ENCODE measurements at regions not wholly inside any gene's neighbourhood (a gene's known extent, or its start where the extent isn't known, plus 50 kb on each side); places are given as distances from the start of the nearest gene placed in this dataset.

DNA sequence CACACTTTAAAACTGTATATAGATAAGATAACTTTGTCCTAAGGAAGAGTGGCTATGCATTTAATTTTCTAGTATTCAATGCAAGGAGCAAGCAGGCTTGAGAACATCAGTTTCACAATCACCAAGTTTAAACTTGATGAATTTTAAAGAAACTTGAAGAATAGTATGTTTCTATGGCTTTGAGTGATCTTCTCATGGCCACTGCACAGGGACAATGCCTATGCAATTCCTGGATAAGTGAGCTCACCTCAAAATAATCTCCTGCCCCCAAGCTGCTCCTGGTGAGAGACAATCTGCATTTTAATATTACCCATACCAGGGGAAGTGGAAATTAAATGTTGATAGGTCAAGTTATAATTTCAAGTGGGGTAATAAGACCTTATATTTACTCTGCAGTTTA is 376.6 kb upstream of the CBLB start:
- no peak for TF ChIP-seq CTCF (conservative IDR thresholded peaks at IDR 0.05; ENCODE audit: low read length)
- TF ChIP-seq EZH2phosphoT487 (IDR thresholded peaks at IDR 0.05; ENCODE audit: borderline replicate concordance) = no peak
